HEK293 (cell line): ENCODE measurements at regions not wholly inside any gene's neighbourhood (a gene's known extent, or its start where the extent isn't known, plus 50 kb on each side); places are given as distances from the start of the nearest gene placed in this dataset.

Experiments used
- CTCF ChIP-seq: fragments of 450-650 bp; formaldehyde crosslinking; IDR thresholded peaks from 2 replicates; pipeline ENCODE4 v1.5.1; 2016; ENCODE audit warnings: missing biosample characterization, missing genetic modification characterization
- YY1 ChIP-seq: fragments of 450-650 bp; formaldehyde crosslinking; IDR thresholded peaks from 2 replicates; pipeline ENCODE4 v1.5.1; 2018; ENCODE audit warnings: missing biosample characterization, missing genetic modification characterization
- ZBTB21 ChIP-seq: fragments of 450-650 bp; formaldehyde crosslinking; IDR thresholded peaks from 2 replicates; pipeline ENCODE4 v1.5.1; 2017; ENCODE audit warnings: missing biosample characterization, missing genetic modification characterization
- ZBTB7A ChIP-seq: fragments of 450-650 bp; formaldehyde crosslinking; IDR thresholded peaks from 2 replicates; pipeline ENCODE4 v1.5.1; 2016; ENCODE audit warnings: low read depth, missing biosample characterization, missing genetic modification characterization
- ZNF214 ChIP-seq: fragments of 450-650 bp; formaldehyde crosslinking; IDR thresholded peaks from 2 replicates; pipeline ENCODE4 v1.5.1; 2017; ENCODE audit warnings: missing biosample characterization, mild to moderate bottlenecking, missing genetic modification characterization, borderline replicate concordance
- ZNF302 ChIP-seq: fragments of 450-650 bp; formaldehyde crosslinking; IDR thresholded peaks from 2 replicates; pipeline ENCODE4 v1.5.1; 2016; ENCODE audit warnings: missing biosample characterization, missing genetic modification characterization, low read depth
- ZNF488 ChIP-seq: fragments of 450-650 bp; formaldehyde crosslinking; IDR thresholded peaks from 2 replicates; pipeline ENCODE4 v1.5.1; 2016; ENCODE audit warnings: missing biosample characterization, missing genetic modification characterization
- ZNF555 ChIP-seq: fragments of 450-650 bp; formaldehyde crosslinking; conservative IDR thresholded peaks from 2 replicates; pipeline ENCODE4 v1.5.1; 2017; ENCODE audit warnings: missing biosample characterization, mild to moderate bottlenecking, missing genetic modification characterization, inconsistent platforms
- ZNF558 ChIP-seq: fragments of 450-650 bp; formaldehyde crosslinking; IDR thresholded peaks from 2 replicates; pipeline ENCODE4 v1.5.1; 2016; ENCODE audit warnings: missing biosample characterization, missing genetic modification characterization
- ZNF692 ChIP-seq: fragments of 450-650 bp; formaldehyde crosslinking; IDR thresholded peaks from 2 replicates; pipeline ENCODE4 v1.5.1; 2016; ENCODE audit warnings: missing biosample characterization, missing genetic modification characterization

GRCh38 chr6:147905711-147906110 lies 397.2 kb downstream of the SAMD5 start:
- no peak for TF ChIP-seq CTCF (tag by site-specific recombination)
- TF ChIP-seq YY1 (tag by site-specific recombination), result no peak
- no peak for TF ChIP-seq ZBTB7A
- TF ChIP-seq ZNF558, result no peak
- TF ChIP-seq ZNF488 (tag by site-specific recombination), result no peak
- no peak for TF ChIP-seq ZNF302 (tag by site-specific recombination)
- TF ChIP-seq ZNF692 (tag by site-specific recombination), result no peak
- TF ChIP-seq ZNF555, result no peak
- no peak for TF ChIP-seq ZBTB21 (tag by site-specific recombination)
- TF ChIP-seq ZNF214 (tag by site-specific recombination), result no peak
